ENCODE measurements at regions not wholly inside any gene's neighbourhood (a gene's known extent, or its start where the extent isn't known, plus 50 kb on each side); places are given as distances from the start of the nearest gene placed in this dataset.

- TF ChIP-seq JUND (IDR thresholded peaks at IDR 0.05), result no peak
- no peak for TF ChIP-seq SP1 (IDR thresholded peaks at IDR 0.05)
Observed at GRCh38 chrX:15971696-15972095, 117.1 kb upstream of the AP1S2 start (continued).

- no peak for DNase-seq (ENCODE audit: low spot score)
- no peaks in the 10 kb centered on the region for H3K27me3 ChIP-seq (ENCODE audit: control insufficient read depth in 4 of 4, insufficient read depth in 4 of 4, low read length in 3 of 4)
- TF ChIP-seq YY1 (IDR thresholded peaks at IDR 0.05) (no peak), FOXA1 (IDR thresholded peaks at IDR 0.05) (no peak), ZBTB33 (IDR thresholded peaks at IDR 0.05) (no peak), MAX (IDR thresholded peaks at IDR 0.05) (no peak), REST (IDR thresholded peaks at IDR 0.05) (no peak), HNF4A (conservative IDR thresholded peaks at IDR 0.05) (no peak), EGR1 (IDR thresholded peaks at IDR 0.05; ENCODE audit: low read depth in 2 of 2) (no peak), CTCF (IDR thresholded peaks at IDR 0.05; ENCODE audit: low read depth, low read length, missing input control) (no peak), TAF1 (conservative IDR thresholded peaks at IDR 0.05) (no peak), GABPA (IDR thresholded peaks at IDR 0.05 in 1 of 2, conservative IDR thresholded peaks at IDR 0.05 in 1 of 2) (no peak), ATF3 (IDR thresholded peaks at IDR 0.05) (no peak), RXRA (IDR thresholded peaks at IDR 0.05) (no peak), RAD21 (IDR thresholded peaks at IDR 0.05) (no peak)
- no peak overlapping the region for H3K27ac ChIP-seq (ENCODE audit: low read depth in 1 of 2, low read length in 2 of 2)
- H3K9ac ChIP-seq (ENCODE audit: low read depth in 1 of 2, low read length in 2 of 2), result no peak overlapping the region
- H3K4me3 ChIP-seq (ENCODE audit: low read depth in 1 of 3, low read length in 3 of 3), result no peak overlapping the region
- WGBS, result 91% methylated on average over 1 of the region's 1 CpG
- no peaks in the 10 kb centered on the region for H3K9me3 ChIP-seq (ENCODE audit: control insufficient read depth in 4 of 4, low read length in 3 of 4)
- no peaks in the 10 kb centered on the region for H3K4me1 ChIP-seq (ENCODE audit: control insufficient read depth in 4 of 4, insufficient read depth in 4 of 4, low read length in 3 of 4)
- no peaks in the 10 kb centered on the region for H3K36me3 ChIP-seq (ENCODE audit: control insufficient read depth in 4 of 4, insufficient read depth in 3 of 4, low read depth in 1 of 4, low read length in 3 of 4)
Observed at GRCh38 chrX:15963858-15964257, 109.2 kb upstream of the AP1S2 start.

Measured in liver (tissue), 8 donors.